ENCODE measurements at regions not wholly inside any gene's neighbourhood (a gene's known extent, or its start where the extent isn't known, plus 50 kb on each side); places are given as distances from the start of the nearest gene placed in this dataset.

DNA sequence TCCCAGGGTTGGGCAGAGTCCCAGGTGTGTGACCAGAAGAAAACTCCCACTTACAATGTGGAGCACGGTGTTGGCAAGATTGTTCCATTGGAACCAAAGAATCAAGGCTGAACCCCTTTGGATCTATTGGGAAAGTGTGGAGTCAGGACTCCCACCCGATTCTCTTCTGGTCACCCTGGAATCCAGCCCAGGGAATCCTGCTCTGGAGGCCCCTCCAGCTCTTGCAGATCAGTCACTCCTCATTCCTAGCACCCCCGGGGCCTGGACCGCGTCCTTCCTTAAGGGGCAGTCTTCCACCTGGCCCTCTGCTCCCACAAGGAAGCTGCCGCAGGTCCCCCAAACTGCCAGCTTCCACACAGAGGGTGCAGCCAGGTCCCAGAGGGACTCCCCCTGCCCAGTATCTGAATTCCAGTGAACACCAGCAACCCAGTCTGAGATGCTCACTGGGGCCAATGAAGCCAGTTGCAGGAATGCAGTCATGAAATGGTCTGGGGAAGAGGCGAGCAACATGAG, 170.1 kb downstream of the GADD45G start:
- intact Hi-C loops (cut with micrococcal nuclease; ENCODE audit: unreplicated experiment): loop anchor here (10.0 kb wide), 1 partner anchor 170 kb away; the partner anchor contains the start of gene GADD45G
- ChIA-PET CTCF (no interaction called here), POLR2A (no interaction called here), SMC1A (ENCODE audit: uncharacterized antibody, unreplicated experiment) (interaction anchor here (1.0 kb wide), 1 partner anchor 17 kb away, joined by 4 read pairs; no protein-coding TSS in a partner anchor), RAD21 (ENCODE audit: unreplicated experiment) (no interaction called here)
- no peaks in the 10 kb centered on the region for H4K20me1 ChIP-seq (ENCODE audit: control insufficient read depth, insufficient read depth)
- H3K9ac ChIP-seq (ENCODE audit: control insufficient read depth, insufficient read depth, low read length): no peak overlapping the region
- no peak overlapping the region for H3K4me3 ChIP-seq
- no peak for ATAC-seq
- H2AFZ ChIP-seq (ENCODE audit: control insufficient read depth, low read depth, low read length): no peak overlapping the region
- no peaks in the 10 kb centered on the region; a peak in 1 of 4 replicates for H3K27me3 ChIP-seq (replicated peaks in 1 of 2; ENCODE audit: control insufficient read depth in 2 of 2, insufficient read depth in 2 of 2, low read length in 1 of 2)
- H3K27ac ChIP-seq (ENCODE audit: control insufficient read depth, insufficient read depth): no peak overlapping the region
- WGBS (ENCODE audit: insufficient coverage, insufficient replicate concordance, low lambda C conversion rate, missing lambda C conversion rate): 23% methylated on average over 7 of the region's 7 CpGs
- in situ Hi-C loops (cut with MboI): no loop called here
- H3K79me2 ChIP-seq (ENCODE audit: control insufficient read depth, insufficient read depth, low read length): no peaks in the 10 kb centered on the region
- no peak for DNase-seq (ENCODE audit: low read depth, low spot score)
- no peaks in the 10 kb centered on the region for H3K4me1 ChIP-seq (ENCODE audit: control insufficient read depth, insufficient read depth, low read length)
- no peaks in the 10 kb centered on the region for H3K36me3 ChIP-seq (ENCODE audit: control insufficient read depth in 2 of 2, insufficient read depth in 2 of 2, low read length in 1 of 2)
- no peak for FAIRE-seq
- H3K9me3 ChIP-seq (replicated peaks; ENCODE audit: control insufficient read depth, insufficient read depth, low read length): no peaks in the 10 kb centered on the region
- no TSS peak for BruUV-seq (replicated peaks)
- TF ChIP-seq, protein P1, sequence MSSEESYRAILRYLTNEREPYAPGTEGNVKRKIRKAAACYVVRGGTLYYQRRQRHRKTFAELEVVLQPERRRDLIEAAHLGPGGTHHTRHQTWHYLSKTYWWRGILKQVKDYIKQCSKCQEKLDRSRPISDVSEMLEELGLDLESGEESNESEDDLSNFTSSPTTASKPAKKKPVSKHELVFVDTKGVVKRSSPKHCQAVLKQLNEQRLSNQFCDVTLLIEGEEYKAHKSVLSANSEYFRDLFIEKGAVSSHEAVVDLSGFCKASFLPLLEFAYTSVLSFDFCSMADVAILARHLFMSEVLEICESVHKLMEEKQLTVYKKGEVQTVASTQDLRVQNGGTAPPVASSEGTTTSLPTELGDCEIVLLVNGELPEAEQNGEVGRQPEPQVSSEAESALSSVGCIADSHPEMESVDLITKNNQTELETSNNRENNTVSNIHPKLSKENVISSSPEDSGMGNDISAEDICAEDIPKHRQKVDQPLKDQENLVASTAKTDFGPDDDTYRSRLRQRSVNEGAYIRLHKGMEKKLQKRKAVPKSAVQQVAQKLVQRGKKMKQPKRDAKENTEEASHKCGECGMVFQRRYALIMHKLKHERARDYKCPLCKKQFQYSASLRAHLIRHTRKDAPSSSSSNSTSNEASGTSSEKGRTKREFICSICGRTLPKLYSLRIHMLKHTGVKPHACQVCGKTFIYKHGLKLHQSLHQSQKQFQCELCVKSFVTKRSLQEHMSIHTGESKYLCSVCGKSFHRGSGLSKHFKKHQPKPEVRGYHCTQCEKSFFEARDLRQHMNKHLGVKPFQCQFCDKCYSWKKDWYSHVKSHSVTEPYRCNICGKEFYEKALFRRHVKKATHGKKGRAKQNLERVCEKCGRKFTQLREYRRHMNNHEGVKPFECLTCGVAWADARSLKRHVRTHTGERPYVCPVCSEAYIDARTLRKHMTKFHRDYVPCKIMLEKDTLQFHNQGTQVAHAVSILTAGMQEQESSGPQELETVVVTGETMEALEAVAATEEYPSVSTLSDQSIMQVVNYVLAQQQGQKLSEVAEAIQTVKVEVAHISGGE (CRISPR knock-in tag; IDR thresholded peaks at IDR 0.05): no peak
- no peak overlapping the region for H3K4me2 ChIP-seq (ENCODE audit: control insufficient read depth, insufficient read depth)

DNA sequence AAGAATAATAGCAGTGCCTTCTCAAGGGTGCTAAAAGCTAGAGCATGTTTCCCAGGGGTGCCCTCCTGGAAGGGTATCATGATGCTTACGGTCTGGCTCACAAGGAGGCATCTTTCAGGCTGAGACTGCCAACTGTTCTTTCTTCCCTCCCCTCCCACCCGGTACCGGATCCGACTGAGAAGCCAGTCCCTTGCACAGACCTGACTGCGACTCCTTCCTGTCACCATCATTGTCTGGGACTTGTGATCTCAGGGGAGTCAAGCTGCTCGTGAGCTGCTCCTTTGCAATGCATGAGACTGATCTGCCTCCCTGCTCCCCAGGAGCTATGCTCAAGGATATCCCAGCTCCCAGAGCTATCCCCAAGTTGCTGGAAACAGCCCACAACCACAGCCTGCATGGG, 170.8 kb downstream of the GADD45G start:
- Histone ChIP-seq H3K4me3 (no peak overlapping the region), H3K4me1 (ENCODE audit: control insufficient read depth, insufficient read depth, low read length) (no peaks in the 10 kb centered on the region), H3K79me2 (ENCODE audit: control insufficient read depth, insufficient read depth, low read length) (no peaks in the 10 kb centered on the region), H3K4me2 (ENCODE audit: control insufficient read depth, insufficient read depth) (no peak overlapping the region), H4K20me1 (ENCODE audit: control insufficient read depth, insufficient read depth) (no peaks in the 10 kb centered on the region), H3K27ac (ENCODE audit: control insufficient read depth, insufficient read depth) (no peak overlapping the region), H3K27me3 (replicated peaks in 1 of 2; ENCODE audit: control insufficient read depth in 2 of 2, insufficient read depth in 2 of 2, low read length in 1 of 2) (no peaks in the 10 kb centered on the region; a peak in 1 of 4 replicates), H3K9ac (ENCODE audit: control insufficient read depth, insufficient read depth, low read length) (no peak overlapping the region), H3K36me3 (ENCODE audit: control insufficient read depth in 2 of 2, insufficient read depth in 2 of 2, low read length in 1 of 2) (no peaks in the 10 kb centered on the region), H2AFZ (ENCODE audit: control insufficient read depth, low read depth, low read length) (no peak overlapping the region), H3K9me3 (replicated peaks; ENCODE audit: control insufficient read depth, insufficient read depth, low read length) (no peaks in the 10 kb centered on the region)
- POLR2A ChIA-PET: interaction anchor here (0.6 kb wide), 1 partner anchor 262 kb away, joined by 6 read pairs; no protein-coding TSS in a partner anchor
- BruUV-seq (replicated peaks): no TSS peak
- CTCF ChIA-PET: no interaction called here
- 23% methylated on average over 3 of the region's 6 CpGs for WGBS (ENCODE audit: insufficient coverage, insufficient replicate concordance, low lambda C conversion rate, missing lambda C conversion rate)
- RAD21 ChIA-PET (ENCODE audit: unreplicated experiment): interaction anchor here (0.9 kb wide), 1 partner anchor 324 kb away, joined by 3 read pairs; no protein-coding TSS in a partner anchor
- SMC1A ChIA-PET (ENCODE audit: uncharacterized antibody, unreplicated experiment): interaction anchor here (1.0 kb wide), 1 partner anchor 16 kb away, joined by 4 read pairs; no protein-coding TSS in a partner anchor
- ATAC-seq: no peak
- FAIRE-seq: no peak
- no peak for TF ChIP-seq CREB1 (IDR thresholded peaks at IDR 0.05; ENCODE audit: low read depth)
- no peak for TF ChIP-seq POU2F2 (IDR thresholded peaks at IDR 0.05; ENCODE audit: borderline replicate concordance, low read depth, low read length)
- no peak for TF ChIP-seq NFYB (IDR thresholded peaks at IDR 0.05; ENCODE audit: insufficient read depth, low read depth, low read length)
- TF ChIP-seq PAX8 (IDR thresholded peaks at IDR 0.05): no peak
- no peak for TF ChIP-seq IRF4 (IDR thresholded peaks at IDR 0.05; ENCODE audit: low read depth, low read length)
- TF ChIP-seq NR2C1 (IDR thresholded peaks at IDR 0.05): no peak
- TF ChIP-seq YBX1 (IDR thresholded peaks at IDR 0.05): no peak
- no peak for DNase-seq (ENCODE audit: low read depth, low spot score)
- in situ Hi-C loops (cut with MboI) (no loop called here), intact Hi-C loops (cut with micrococcal nuclease; ENCODE audit: unreplicated experiment) (loop anchor here (10.0 kb wide), 1 partner anchor 171 kb away; the partner anchor contains the start of gene GADD45G)
